Heart left ventricle (tissue), 16 donors: ENCODE measurements at regions not wholly inside any gene's neighbourhood (a gene's known extent, or its start where the extent isn't known, plus 50 kb on each side); places are given as distances from the start of the nearest gene placed in this dataset.

Source experiments
- ATAC-seq, 4 donors: fragments of 200-7000 bp; cut with Tn5 transposase; one replicate each; pipeline ENCODE4 v1.9.1; 2020 to 2022; ENCODE audit warnings: moderate library complexity in 4 of 4, mild to moderate bottlenecking in 3 of 4, moderate number of reproducible peaks in 1 of 4
- DNase-seq, 5 donors: peaks; one replicate each; pipeline ENCODE4 v3.0.0-alpha.2; 2020
- H3K27ac ChIP-seq, 12 donors: fragments of 200-600 bp; sonication (generic) in 4 of 12; one replicate each; pipeline versions ENCODE4 v1.5.0 to v1.8.0; 2016 to 2022; ENCODE audit warnings: mild to moderate bottlenecking in 2 of 12
- H3K27me3 ChIP-seq, 9 donors: fragments of 200-600 bp; sonication (generic) in 2 of 9; one replicate each; pipeline versions ENCODE4 v1.5.1 to v1.8.0; 2016 to 2022; ENCODE audit warnings: mild to moderate bottlenecking in 3 of 9
- H3K36me3 ChIP-seq, 9 donors: fragments of 200-600 bp; sonication (generic) in 2 of 9; one replicate each; pipeline versions ENCODE4 v1.5.0 to v1.8.0; 2018 to 2022; ENCODE audit warnings: mild to moderate bottlenecking in 2 of 9
- H3K4me1 ChIP-seq, 12 donors: fragments of 200-600 bp; sonication (generic) in 4 of 12; one replicate each; pipeline versions ENCODE4 v1.5.0 to v1.8.0; 2016 to 2022; ENCODE audit warnings: mild to moderate bottlenecking in 3 of 12
- H3K4me3 ChIP-seq, 12 donors: fragments of 200-600 bp; sonication (generic) in 4 of 12; one replicate each; pipeline versions ENCODE4 v1.5.0 to v1.8.0; 2017 to 2022; ENCODE audit warnings: mild to moderate bottlenecking in 9 of 12, moderate library complexity in 4 of 12
- H3K9me3 ChIP-seq, 12 donors: fragments of 200-600 bp; sonication (generic) in 4 of 12; one replicate each; pipeline versions ENCODE4 v1.5.0 to v1.8.0; 2016 to 2022; ENCODE audit warnings: mild to moderate bottlenecking in 1 of 12
- POLR2A ChIP-seq, 2 donors: fragments of 450-650 bp; IDR thresholded peaks; one replicate each; pipeline ENCODE4 v1.6.1; 2017; ENCODE audit warnings: antibody characterized with exemption in 2 of 2, mild to moderate bottlenecking in 2 of 2, moderate library complexity in 2 of 2
- WGBS, 4 donors: extraction: QIAGEN DNeasy Blood & Tissue Kit in 2 of 4; methylation state at CpG; one replicate each; pipeline versions ENCODE4 v1.1.5 to v1.1.7; 2013 to 2018; 5-methylcytosine and 5-hydroxymethylcytosine counted together
- intact Hi-C, 10 donors: fragments of 100-400 bp; cut with DNase I; formaldehyde crosslinking; loops; one replicate each; pipeline versions ENCODE4 v1.11.1 to v1.14.2; 2022
- TF ChIP-seq, protein P1 (sequence below), 12 donors: fragments of 200-600 bp; sonication (generic) in 4 of 12; IDR thresholded peaks; one replicate each; pipeline versions ENCODE4 v1.5.0 to v1.8.0; 2018 to 2022; ENCODE audit warnings: antibody characterized with exemption in 12 of 12, mild to moderate bottlenecking in 5 of 12
- donor health status: ischemic (EF 13 %, LVEDD 7.1; RV severe dilation, severe dysfunction).
- donor health status: healthy with polysubstance abuse.
- donor health status: DM: no; HTN: yes; CAD: no.
- donor health status: DM: no; HTN: no; CAD: no.
- donor health status: ischemic (EF 25% LVEDD 6.9; RV normal size, moderate dysfunction).
- donor health status: ischemic (EF 25% LVEDD 5.7; RV mildly dilated, moderate dysfunction).
- donor health status: healthy.
- donor health status: DM: yes; HTN: yes; CAD: no.
- donor health status: ischemic (EF 35%, LVEDD 5.7; RV mildly dilated, moderate dysfunction).
- donor health status: nonischemic (EF 11% LVEDD 7.7; RV severe dilation, severe dysfunction).
- donor health status: DM: yes; HTN: yes; CAD: no.
- donor health status: PGD.
- donor health status: ischemic (EF 29% LVEDD 5.4; RV normal size, mild dysfunction).
- donor health status: nonischemic (EF 23%, LVEDD 6.1; RV moderate dilation, normal function).

DNA sequence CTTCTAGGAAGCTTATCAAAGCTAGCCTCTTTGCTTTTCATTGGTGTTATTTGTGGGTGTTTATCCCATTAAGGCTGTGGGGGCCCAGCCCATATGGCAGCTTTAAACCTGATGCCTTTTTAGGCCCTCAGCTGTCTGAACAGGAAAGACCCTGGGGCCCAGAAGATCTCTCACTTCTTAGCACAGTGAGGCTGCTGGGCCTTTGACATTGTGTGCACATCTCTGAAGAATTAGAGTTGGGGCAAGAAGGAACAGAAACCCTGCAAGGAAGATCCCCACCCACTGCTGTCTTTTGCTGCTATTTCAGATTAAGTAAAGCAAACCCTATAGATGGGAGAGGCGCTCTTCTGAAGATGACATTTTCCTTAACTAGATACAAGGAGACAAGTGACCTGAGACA is 250.0 kb downstream of the SMAD2 start:
- no peaks in the 10 kb centered on the region for H3K9me3 ChIP-seq
- no peaks in the 10 kb centered on the region for H3K4me1 ChIP-seq
- no peak overlapping the region for H3K27ac ChIP-seq
- 80 to 100% (median 95%) methylated on average over 1 of the region's 1 CpG for WGBS, 4 donors
- H3K27me3 ChIP-seq, result no peaks in the 10 kb centered on the region
- intact Hi-C loops, result no loop called here
- H3K4me3 ChIP-seq, result no peak overlapping the region
- ATAC-seq, result no peak
- H3K36me3 ChIP-seq, result no peaks in the 10 kb centered on the region
- DNase-seq, result no peak
- TF ChIP-seq, protein P1, sequence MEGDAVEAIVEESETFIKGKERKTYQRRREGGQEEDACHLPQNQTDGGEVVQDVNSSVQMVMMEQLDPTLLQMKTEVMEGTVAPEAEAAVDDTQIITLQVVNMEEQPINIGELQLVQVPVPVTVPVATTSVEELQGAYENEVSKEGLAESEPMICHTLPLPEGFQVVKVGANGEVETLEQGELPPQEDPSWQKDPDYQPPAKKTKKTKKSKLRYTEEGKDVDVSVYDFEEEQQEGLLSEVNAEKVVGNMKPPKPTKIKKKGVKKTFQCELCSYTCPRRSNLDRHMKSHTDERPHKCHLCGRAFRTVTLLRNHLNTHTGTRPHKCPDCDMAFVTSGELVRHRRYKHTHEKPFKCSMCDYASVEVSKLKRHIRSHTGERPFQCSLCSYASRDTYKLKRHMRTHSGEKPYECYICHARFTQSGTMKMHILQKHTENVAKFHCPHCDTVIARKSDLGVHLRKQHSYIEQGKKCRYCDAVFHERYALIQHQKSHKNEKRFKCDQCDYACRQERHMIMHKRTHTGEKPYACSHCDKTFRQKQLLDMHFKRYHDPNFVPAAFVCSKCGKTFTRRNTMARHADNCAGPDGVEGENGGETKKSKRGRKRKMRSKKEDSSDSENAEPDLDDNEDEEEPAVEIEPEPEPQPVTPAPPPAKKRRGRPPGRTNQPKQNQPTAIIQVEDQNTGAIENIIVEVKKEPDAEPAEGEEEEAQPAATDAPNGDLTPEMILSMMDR (IDR thresholded peaks at IDR 0.05), result no peak
- TF ChIP-seq POLR2A (IDR thresholded peaks at IDR 0.05), result no peak

GRCh38 chr18:47679864-47680263 is 250.6 kb downstream of the SMAD2 start:
- DNase-seq (no peak), ATAC-seq (no peak)
- Histone ChIP-seq H3K9me3 (no peaks in the 10 kb centered on the region), H3K27me3 (no peaks in the 10 kb centered on the region), H3K36me3 (no peaks in the 10 kb centered on the region), H3K4me1 (no peaks in the 10 kb centered on the region), H3K4me3 (no peak overlapping the region), H3K27ac (no peak overlapping the region)
- intact Hi-C loops, result no loop called here
- WGBS, 4 donors, result 71 to 79% (median 74%) methylated on average over 2 of the region's 2 CpGs
- TF ChIP-seq POLR2A (IDR thresholded peaks at IDR 0.05), result no peak
- TF ChIP-seq, protein P1 (IDR thresholded peaks at IDR 0.05), result no peak

GRCh38 chr18:47677952-47678351 is 252.5 kb downstream of the SMAD2 start:
- ATAC-seq, result no peak
- TF ChIP-seq POLR2A (IDR thresholded peaks at IDR 0.05), result no peak
- TF ChIP-seq, protein P1 (IDR thresholded peaks at IDR 0.05), result no peak
- intact Hi-C loops, result no loop called here
- DNase-seq, result no peak
- no peaks in the 10 kb centered on the region for H3K9me3 ChIP-seq
- no peaks in the 10 kb centered on the region for H3K36me3 ChIP-seq
- H3K27me3 ChIP-seq, result peaks cover 0 to 6% (median 0%) of the 10 kb centered on the region in 9 donors
- H3K27ac ChIP-seq, result no peak overlapping the region
- WGBS, 4 donors, result 88 to 97% (median 92%) methylated on average over 3 of the region's 3 CpGs
- H3K4me3 ChIP-seq, result no peak overlapping the region
- no peaks in the 10 kb centered on the region for H3K4me1 ChIP-seq

- no peak for TF ChIP-seq POLR2A (IDR thresholded peaks at IDR 0.05)
- TF ChIP-seq, protein P1 (IDR thresholded peaks at IDR 0.05), result no peak
- H3K9me3 ChIP-seq, result no peaks in the 10 kb centered on the region
- H3K27ac ChIP-seq, result no peak overlapping the region
- 65 to 75% (median 74%) methylated on average over 3 of the region's 3 CpGs for WGBS, 4 donors
- no peaks in the 10 kb centered on the region for H3K36me3 ChIP-seq
- H3K4me1 ChIP-seq, result no peaks in the 10 kb centered on the region
- no peak overlapping the region for H3K4me3 ChIP-seq
- no peak for ATAC-seq
- intact Hi-C loops, result no loop called here
- no peak for DNase-seq
- peaks cover 0 to 27% (median 11%) of the 10 kb centered on the region in 9 donors for H3K27me3 ChIP-seq
These were observed 260.6 kb downstream of the SMAD2 start for GRCh38 chr18:47669815-47670214.
